Endothelial cell of umbilical vein (primary cell): ENCODE measurements at regions not wholly inside any gene's neighbourhood (a gene's known extent, or its start where the extent isn't known, plus 50 kb on each side); places are given as distances from the start of the nearest gene placed in this dataset.

Source experiments
- BruUV-seq: library from RNA; stranded (reverse); fragments of 400-500 nt; replicated peaks from 2 replicates; lab custom pipeline; 2021; lab: Mats Ljungman, UMichigan
- CTCF ChIA-PET: fragments of 300-600, 350-600 bp; sonication (Branson Sonifier 250); formaldehyde crosslinking; loops from one replicate; lab custom pipeline; 2021; ENCODE audit warnings: antibody characterized with exemption, inconsistent platforms; lab: Charles Lee
- POLR2A ChIA-PET: fragments of 300-600, 350-600 bp; sonication (Branson Sonifier 250); formaldehyde crosslinking; loops from one replicate; lab custom pipeline; 2021; ENCODE audit warnings: antibody characterized with exemption, inconsistent platforms; lab: Charles Lee
- DNase-seq: peaks from one replicate; pipeline ENCODE4 v3.0.0-alpha.2; 2011; ENCODE audit warnings: low read depth, low spot score
- FAIRE-seq: peaks from 2 replicates; lab custom pipeline; 2011; peaks lifted over from hg19 to GRCh38; lab: Jason Lieb, UNC
- H2AFZ ChIP-seq: 2 replicates; pipeline ENCODE4 v1.6.0; 2012; ENCODE audit warnings: low read depth, low read length, control low read depth, inconsistent platforms
- H3K27ac ChIP-seq: 2 replicates; pipeline ENCODE4 v1.5.1; 2011; ENCODE audit warnings: low read depth, mild to moderate bottlenecking, control low read depth, low read length, moderate library complexity; ENCODE audit not compliant: insufficient read depth
- H3K27me3 ChIP-seq, 2 experiments: 2 replicates each; pipeline versions ENCODE4 v1.6.0 to v1.6.1; 2011; ENCODE audit warnings: low read length in 2 of 2, mixed read lengths in 1 of 2; ENCODE audit not compliant: control insufficient read depth in 2 of 2, insufficient read depth in 2 of 2
- H3K36me3 ChIP-seq, 2 experiments: 2 replicates in 1 of 2; 3 replicates in 1 of 2; pipeline ENCODE4 v1.5.1; 2011; ENCODE audit warnings: low read length in 2 of 2, mild to moderate bottlenecking in 1 of 2, moderate library complexity in 1 of 2; ENCODE audit not compliant: control insufficient read depth in 2 of 2, insufficient read depth in 2 of 2; ENCODE audit errors: extremely low read depth in 1 of 2
- H3K4me1 ChIP-seq: 3 replicates; pipeline ENCODE4 v1.5.1; 2011; ENCODE audit warnings: mild to moderate bottlenecking, low read length; ENCODE audit not compliant: control insufficient read depth, insufficient read depth; ENCODE audit errors: extremely low read depth
- H3K4me2 ChIP-seq: 2 replicates; pipeline ENCODE4 v1.6.1; 2011; ENCODE audit warnings: low read length, control low read depth, mixed read lengths; ENCODE audit not compliant: insufficient read depth
- H3K4me3 ChIP-seq, 3 experiments: fragments of 200-600 bp in 1 of 3; sonication (generic), shearing (Covaris generic) in 1 of 3; replicated peaks in 1 of 3; 2 replicates each; pipeline ENCODE4 v1.5.1; 2011 to 2016; ENCODE audit warnings: control low read depth in 3 of 3, low read length in 3 of 3, mild to moderate bottlenecking in 2 of 3, inconsistent platforms in 1 of 3, low read depth in 1 of 3, moderate library complexity in 1 of 3; ENCODE audit not compliant: insufficient read depth in 1 of 3
- H3K79me2 ChIP-seq: 2 replicates; pipeline ENCODE4 v1.6.0; 2012; ENCODE audit warnings: low read length, inconsistent platforms; ENCODE audit not compliant: control insufficient read depth, insufficient read depth
- H3K9ac ChIP-seq: replicated peaks from 2 replicates; pipeline ENCODE3; 2011; ENCODE audit warnings: low read length, control low read depth; ENCODE audit not compliant: insufficient read depth; ENCODE audit errors: extremely low read depth
- H3K9me1 ChIP-seq: replicated peaks from 3 replicates; pipeline ENCODE4 v1.6.0; 2011; ENCODE audit warnings: mild to moderate bottlenecking, low read length; ENCODE audit not compliant: control insufficient read depth, insufficient read depth; ENCODE audit errors: extremely low read depth
- H3K9me3 ChIP-seq: replicated peaks from 2 replicates; pipeline ENCODE4 v1.5.1; 2012; ENCODE audit warnings: low read length, inconsistent platforms; ENCODE audit not compliant: control insufficient read depth, insufficient read depth
- H4K20me1 ChIP-seq: replicated peaks from 2 replicates; pipeline ENCODE3; 2011; ENCODE audit warnings: mild to moderate bottlenecking, low read length; ENCODE audit not compliant: control insufficient read depth, insufficient read depth; ENCODE audit errors: extremely low read depth
- CTCF ChIP-seq, 2 donors: IDR thresholded peaks; 1 replicate in 1 of 2; 2 replicates in 1 of 2; pipeline ENCODE4 v1.5.1; 2011; ENCODE audit warnings: low read length in 2 of 2, mild to moderate bottlenecking in 2 of 2, moderate library complexity in 2 of 2, control low read depth in 1 of 2, inconsistent platforms in 1 of 2, low read depth in 1 of 2; ENCODE audit not compliant: insufficient read depth in 1 of 2; ENCODE audit errors: extremely low read depth in 1 of 2
- EZH2 ChIP-seq: IDR thresholded peaks from 2 replicates; pipeline ENCODE4 v1.6.1; 2012; ENCODE audit warnings: borderline replicate concordance, low read depth, mild to moderate bottlenecking, moderate library complexity, low read length, inconsistent platforms; ENCODE audit not compliant: severe bottlenecking
- FOS ChIP-seq: IDR thresholded peaks from 2 replicates; pipeline ENCODE4 v1.6.1; 2011; ENCODE audit warnings: mild to moderate bottlenecking, low read length, moderate library complexity, borderline replicate concordance; ENCODE audit not compliant: insufficient read depth
- GATA2 ChIP-seq: IDR thresholded peaks from 2 replicates; pipeline ENCODE4 v1.7.0; 2011; ENCODE audit warnings: low read depth, mild to moderate bottlenecking, moderate library complexity, mixed read lengths, low read length; ENCODE audit not compliant: insufficient read length, insufficient read depth
- JUN ChIP-seq: IDR thresholded peaks from 2 replicates; pipeline ENCODE4 v1.6.1; 2011; ENCODE audit warnings: borderline replicate concordance, low read depth; ENCODE audit not compliant: insufficient read length, insufficient read depth
- MYC ChIP-seq: IDR thresholded peaks from one replicate; pipeline ENCODE4 v1.6.1; 2011; ENCODE audit warnings: mild to moderate bottlenecking, low read depth, low read length
- POLR2A ChIP-seq: IDR thresholded peaks from 2 replicates; pipeline ENCODE4 v1.6.1; 2012; ENCODE audit warnings: low read depth, mild to moderate bottlenecking, control low read depth, low read length
- POLR2AphosphoS5 ChIP-seq: IDR thresholded peaks from 2 replicates; pipeline ENCODE4 v1.6.1; 2012; ENCODE audit warnings: low read depth, mild to moderate bottlenecking, control low read depth, low read length, moderate library complexity; ENCODE audit not compliant: insufficient read depth
- dilution Hi-C: fragments of 300-500 bp; cut with MboI; formaldehyde crosslinking; loops from one replicate; pipeline ENCODE4 v1.15.0; 2019; ENCODE audit warnings: low sequenced_read_pairs; ENCODE audit not compliant: extremely low pct_ligation_motif_present
- intact Hi-C: fragments of 100-400 bp; cut with micrococcal nuclease; formaldehyde crosslinking; loops from one replicate; pipeline ENCODE4 v1.10.0; 2022
- TF ChIP-seq, protein P1 (sequence below): IDR thresholded peaks from 2 replicates; pipeline ENCODE4 v1.6.1; 2011; ENCODE audit not compliant: insufficient read depth, insufficient read length

GRCh38 chr15:37574985-37575384 is 359.5 kb upstream of the TMCO5A start:
- CTCF ChIA-PET: no interaction called here
- Histone ChIP-seq H2AFZ (no peak overlapping the region), H3K4me2 (no peak overlapping the region), H3K9ac (no peak overlapping the region), H3K9me1 (no peaks in the 10 kb centered on the region), H3K36me3 (no peaks in the 10 kb centered on the region), H3K4me3 (no peak overlapping the region), H3K27me3 (no peaks in the 10 kb centered on the region), H3K9me3 (no peaks in the 10 kb centered on the region), H3K79me2 (no peaks in the 10 kb centered on the region), H4K20me1 (no peaks in the 10 kb centered on the region), H3K4me1 (no peaks in the 10 kb centered on the region), H3K27ac (no peak overlapping the region)
- TF ChIP-seq GATA2: no peak
- POLR2A ChIA-PET: no interaction called here
- BruUV-seq: no TSS peak
- no peak for FAIRE-seq
- intact Hi-C loops (no loop called here), dilution Hi-C loops (no loop called here)
- no peak for DNase-seq

- no peak overlapping the region for H3K9ac ChIP-seq
- POLR2A ChIA-PET: no interaction called here
- H3K27me3 ChIP-seq: no peaks in the 10 kb centered on the region
- H3K4me1 ChIP-seq: no peaks in the 10 kb centered on the region
- H3K9me1 ChIP-seq: no peaks in the 10 kb centered on the region
- dilution Hi-C loops: no loop called here
- TF ChIP-seq, protein P1, sequence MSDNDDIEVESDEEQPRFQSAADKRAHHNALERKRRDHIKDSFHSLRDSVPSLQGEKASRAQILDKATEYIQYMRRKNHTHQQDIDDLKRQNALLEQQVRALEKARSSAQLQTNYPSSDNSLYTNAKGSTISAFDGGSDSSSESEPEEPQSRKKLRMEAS: no peak
- TF ChIP-seq POLR2A (no peak), MYC (no peak), FOS (no peak), EZH2 (no peak), CTCF (IDR thresholded peaks at IDR 0.05; ENCODE audit: extremely low read depth in 1 of 2, insufficient read depth in 1 of 2, low read depth in 1 of 2, low read length in 2 of 2) (no peak), GATA2 (no peak), JUN (no peak), POLR2AphosphoS5 (no peak)
- BruUV-seq: no TSS peak
- CTCF ChIA-PET: no interaction called here
- H2AFZ ChIP-seq: no peak overlapping the region
- no peaks in the 10 kb centered on the region for H3K36me3 ChIP-seq
- intact Hi-C loops: no loop called here
- DNase-seq: no peak
- H3K4me2 ChIP-seq: no peak overlapping the region
- FAIRE-seq: no peak
- no peaks in the 10 kb centered on the region for H4K20me1 ChIP-seq
- H3K79me2 ChIP-seq: no peaks in the 10 kb centered on the region
- no peak overlapping the region for H3K4me3 ChIP-seq
- H3K27ac ChIP-seq: no peak overlapping the region
- no peaks in the 10 kb centered on the region for H3K9me3 ChIP-seq
Observed at GRCh38 chr15:37576952-37577351, 357.5 kb upstream of the TMCO5A start.
